CD4-positive, CD25-positive, alpha-beta regulatory T cell (primary cell): ENCODE measurements at regions not wholly inside any gene's neighbourhood (a gene's known extent, or its start where the extent isn't known, plus 50 kb on each side); places are given as distances from the start of the nearest gene placed in this dataset.

Experiments
- ATAC-seq, 2 donors: fragments of 150-1000 bp; cut with Tn5 transposase; one replicate each; pipeline ENCODE4 v1.10.0; 2021; ENCODE audit warnings: low read depth in 2 of 2, moderate number of reproducible peaks in 2 of 2, moderate library complexity in 1 of 2
- DNase-seq, 3 donors: peaks; one replicate each; pipeline versions ENCODE4 v3.0.0 to v3.0.0-alpha.2; 2012 to 2022; ENCODE audit warnings: mixed read lengths in 1 of 3
- H3K27ac ChIP-seq: one replicate; pipeline ENCODE4 v1.7.0; 2013; ENCODE audit warnings: mild to moderate bottlenecking, low read length; ENCODE audit not compliant: insufficient read depth, poor library complexity, severe bottlenecking
- H3K27me3 ChIP-seq: one replicate; pipeline ENCODE4 v1.7.0; 2013; ENCODE audit warnings: low read length; ENCODE audit not compliant: control insufficient read depth, insufficient read depth
- H3K36me3 ChIP-seq: one replicate; pipeline ENCODE4 v1.7.0; 2013; ENCODE audit warnings: mild to moderate bottlenecking, low read length, moderate library complexity; ENCODE audit not compliant: control insufficient read depth, insufficient read depth
- H3K4me1 ChIP-seq: 2 replicates; pipeline ENCODE4 v1.7.0; 2013; ENCODE audit warnings: mild to moderate bottlenecking, low read length; ENCODE audit not compliant: insufficient read depth, control insufficient read depth, poor library complexity, severe bottlenecking
- H3K4me3 ChIP-seq: one replicate; pipeline ENCODE4 v1.7.0; 2013; ENCODE audit warnings: low read depth, mild to moderate bottlenecking, low read length, moderate library complexity
- H3K9me3 ChIP-seq, 2 experiments: 1 replicate in 1 of 2; 2 replicates in 1 of 2; pipeline ENCODE4 v1.7.0; 2013; ENCODE audit warnings: low read length in 2 of 2, mild to moderate bottlenecking in 1 of 2, moderate library complexity in 1 of 2; ENCODE audit not compliant: control insufficient read depth in 2 of 2
- H3K27ac Mint-ChIP-seq, 3 donors: one replicate each; pipeline ENCODE4 v1.8.0; 2020 to 2022; ENCODE audit warnings: mild to moderate bottlenecking in 3 of 3, mixed read lengths in 3 of 3, moderate library complexity in 2 of 3
- H3K27me3 Mint-ChIP-seq: one replicate; pipeline ENCODE4 v1.8.0; 2022; ENCODE audit warnings: mild to moderate bottlenecking, mixed read lengths
- H3K36me3 Mint-ChIP-seq: one replicate; pipeline ENCODE4 v1.8.0; 2020; ENCODE audit warnings: mixed read lengths
- H3K4me1 Mint-ChIP-seq, 4 donors: one replicate each; pipeline ENCODE4 v1.8.0; 2020 to 2022; ENCODE audit warnings: mixed read lengths in 4 of 4, mild to moderate bottlenecking in 1 of 4
- H3K4me3 Mint-ChIP-seq, 4 donors: one replicate each; pipeline ENCODE4 v1.8.0; 2020 to 2022; ENCODE audit warnings: mild to moderate bottlenecking in 4 of 4, mixed read lengths in 4 of 4, moderate library complexity in 3 of 4
- H3K9me3 Mint-ChIP-seq, 7 donors: one replicate each; pipeline ENCODE4 v1.8.0; 2020 to 2022; ENCODE audit warnings: mixed read lengths in 7 of 7, mild to moderate bottlenecking in 3 of 7, moderate library complexity in 2 of 7

- H3K27me3 ChIP-seq = no peaks in the 10 kb centered on the region
- H3K27me3 Mint-ChIP-seq = no peaks in the 10 kb centered on the region
- no peaks in the 10 kb centered on the region for H3K4me1 Mint-ChIP-seq
- H3K4me3 ChIP-seq = no peak overlapping the region
- peaks cover 7 to 25% (median 9%) of the 10 kb centered on the region in 7 donors for H3K9me3 Mint-ChIP-seq
- H3K27ac ChIP-seq = no peak overlapping the region
- no peaks in the 10 kb centered on the region for H3K36me3 ChIP-seq
- no peak for ATAC-seq
- H3K4me1 ChIP-seq = no peaks in the 10 kb centered on the region
- H3K36me3 Mint-ChIP-seq = no peaks in the 10 kb centered on the region
- H3K9me3 ChIP-seq = no peaks in the 10 kb centered on the region
- no peak for DNase-seq
- H3K4me3 Mint-ChIP-seq = no peak overlapping the region
- no peak overlapping the region for H3K27ac Mint-ChIP-seq
Observed at GRCh38 chr7:52700349-52700748, 335.1 kb upstream of the POM121L12 start.

GRCh38 chr7:52695973-52696595 lies 339.3 kb upstream of the POM121L12 start:
- DNase-seq = no peak
- Histone ChIP-seq H3K9me3 (peaks cover 0 to 2% of the 10 kb centered on the region in 2 experiments), H3K4me1 (no peaks in the 10 kb centered on the region), H3K4me3 (no peak overlapping the region), H3K27ac (no peak overlapping the region), H3K27me3 (no peaks in the 10 kb centered on the region), H3K36me3 (no peaks in the 10 kb centered on the region)
- Mint-ChIP-seq H3K4me3 (no peak overlapping the region), H3K4me1 (no peaks in the 10 kb centered on the region), H3K36me3 (no peaks in the 10 kb centered on the region), H3K27ac (no peak overlapping the region), H3K27me3 (no peaks in the 10 kb centered on the region), H3K9me3 (peaks cover 3 to 24% (median 12%) of the 10 kb centered on the region in 7 donors)
- ATAC-seq = no peak

- Histone ChIP-seq H3K9me3 (peaks cover 2 to 7% of the 10 kb centered on the region in 2 experiments), H3K36me3 (no peaks in the 10 kb centered on the region), H3K4me3 (no peak overlapping the region), H3K4me1 (no peaks in the 10 kb centered on the region), H3K27me3 (no peaks in the 10 kb centered on the region), H3K27ac (no peak overlapping the region)
- no peaks in the 10 kb centered on the region for H3K36me3 Mint-ChIP-seq
- DNase-seq (no peak), ATAC-seq (no peak)
- no peak overlapping the region for H3K27ac Mint-ChIP-seq
- peaks cover 3 to 33% (median 19%) of the 10 kb centered on the region in 7 donors for H3K9me3 Mint-ChIP-seq
- peaks cover 0 to 4% (median 0%) of the 10 kb centered on the region in 4 donors for H3K4me1 Mint-ChIP-seq
- no peaks in the 10 kb centered on the region for H3K27me3 Mint-ChIP-seq
- no peak overlapping the region for H3K4me3 Mint-ChIP-seq
Observed at GRCh38 chr7:52691257-52691656, 344.2 kb upstream of the POM121L12 start.

- no peaks in the 10 kb centered on the region for H3K27me3 Mint-ChIP-seq
- peaks cover 0 to 33% (median 16%) of the 10 kb centered on the region in 7 donors for H3K9me3 Mint-ChIP-seq
- Histone ChIP-seq H3K27me3 (no peaks in the 10 kb centered on the region), H3K27ac (no peak overlapping the region), H3K9me3 (peaks cover 2 to 7% of the 10 kb centered on the region in 2 experiments), H3K4me3 (no peak overlapping the region), H3K36me3 (no peaks in the 10 kb centered on the region), H3K4me1 (no peaks in the 10 kb centered on the region)
- H3K27ac Mint-ChIP-seq = no peak overlapping the region
- H3K4me3 Mint-ChIP-seq = no peak overlapping the region
- H3K36me3 Mint-ChIP-seq = no peaks in the 10 kb centered on the region
- ATAC-seq (no peak), DNase-seq (no peak)
- peaks cover 0 to 4% (median 0%) of the 10 kb centered on the region in 4 donors for H3K4me1 Mint-ChIP-seq
Observed at GRCh38 chr7:52689912-52690311, 345.5 kb upstream of the POM121L12 start.

GRCh38 chr7:52685333-52685732 lies 350.1 kb upstream of the POM121L12 start:
- Mint-ChIP-seq H3K27me3 (no peaks in the 10 kb centered on the region), H3K4me1 (peaks cover 0 to 4% (median 0%) of the 10 kb centered on the region in 4 donors), H3K36me3 (no peaks in the 10 kb centered on the region), H3K27ac (no peak overlapping the region), H3K9me3 (peaks cover 6 to 25% (median 12%) of the 10 kb centered on the region in 7 donors), H3K4me3 (no peak overlapping the region)
- Histone ChIP-seq H3K4me3 (no peak overlapping the region), H3K27me3 (no peaks in the 10 kb centered on the region), H3K9me3 (peaks cover 2 to 7% of the 10 kb centered on the region in 2 experiments), H3K27ac (no peak overlapping the region), H3K36me3 (no peaks in the 10 kb centered on the region), H3K4me1 (no peaks in the 10 kb centered on the region)
- DNase-seq (no peak), ATAC-seq (no peak)

GRCh38 chr7:52684388-52684787 lies 351.0 kb upstream of the POM121L12 start:
- no peaks in the 10 kb centered on the region for H3K4me1 ChIP-seq
- Mint-ChIP-seq H3K4me3 (no peak overlapping the region), H3K4me1 (peaks cover 0 to 1% (median 0%) of the 10 kb centered on the region in 4 donors), H3K27me3 (no peaks in the 10 kb centered on the region), H3K9me3 (peaks cover 4 to 23% (median 10%) of the 10 kb centered on the region in 7 donors), H3K27ac (no peak overlapping the region), H3K36me3 (no peaks in the 10 kb centered on the region)
- no peak overlapping the region for H3K27ac ChIP-seq
- no peaks in the 10 kb centered on the region for H3K36me3 ChIP-seq
- no peak for ATAC-seq
- H3K4me3 ChIP-seq = no peak overlapping the region
- no peaks in the 10 kb centered on the region for H3K27me3 ChIP-seq
- no peak for DNase-seq
- peaks cover 0 to 2% of the 10 kb centered on the region in 2 experiments for H3K9me3 ChIP-seq

- Histone ChIP-seq H3K36me3 (no peaks in the 10 kb centered on the region), H3K9me3 (peaks cover 0 to 2% of the 10 kb centered on the region in 2 experiments), H3K4me1 (no peaks in the 10 kb centered on the region), H3K4me3 (no peak overlapping the region), H3K27ac (no peak overlapping the region), H3K27me3 (no peaks in the 10 kb centered on the region)
- ATAC-seq (no peak), DNase-seq (no peak)
- H3K27me3 Mint-ChIP-seq = no peaks in the 10 kb centered on the region
- H3K4me1 Mint-ChIP-seq = no peaks in the 10 kb centered on the region
- no peak overlapping the region for H3K4me3 Mint-ChIP-seq
- H3K9me3 Mint-ChIP-seq = peaks cover 4 to 21% (median 10%) of the 10 kb centered on the region in 7 donors
- H3K27ac Mint-ChIP-seq = no peak overlapping the region
- H3K36me3 Mint-ChIP-seq = no peaks in the 10 kb centered on the region
Observed at GRCh38 chr7:52682993-52683392, 352.4 kb upstream of the POM121L12 start.

GRCh38 chr7:52670608-52671225 lies 364.7 kb upstream of the POM121L12 start:
- Histone ChIP-seq H3K4me3 (no peak overlapping the region), H3K9me3 (peaks cover 0 to 8% of the 10 kb centered on the region in 2 experiments), H3K27me3 (no peaks in the 10 kb centered on the region), H3K27ac (no peak overlapping the region), H3K36me3 (no peaks in the 10 kb centered on the region), H3K4me1 (no peaks in the 10 kb centered on the region)
- Mint-ChIP-seq H3K27ac (no peak overlapping the region), H3K4me1 (no peaks in the 10 kb centered on the region), H3K27me3 (no peaks in the 10 kb centered on the region), H3K4me3 (no peak overlapping the region), H3K36me3 (no peaks in the 10 kb centered on the region), H3K9me3 (peaks cover 0 to 17% (median 3%) of the 10 kb centered on the region in 7 donors)
- ATAC-seq (no peak), DNase-seq (no peak)
